ENCODE measurements at regions not wholly inside any gene's neighbourhood (a gene's known extent, or its start where the extent isn't known, plus 50 kb on each side); places are given as distances from the start of the nearest gene placed in this dataset.

GRCh38 chr5:73370640-73371583 is 77.7 kb downstream of the FOXD1 start:
- no peak for TF ChIP-seq CTCF (conservative IDR thresholded peaks at IDR 0.05; ENCODE audit: low read depth, low read length)
- TF ChIP-seq EZH2 (IDR thresholded peaks at IDR 0.05; ENCODE audit: borderline replicate concordance, low read depth, low read length, poor library complexity, severe bottlenecking): no peak

All from A673 (cell line).